Limb (tissue), 2 donors: ENCODE measurements at regions not wholly inside any gene's neighbourhood (a gene's known extent, or its start where the extent isn't known, plus 50 kb on each side); places are given as distances from the start of the nearest gene placed in this dataset.

Source experiments
- DNase-seq, 2 donors: peaks; one replicate each; pipeline ENCODE4 v3.0.0-alpha.2; 2016; ENCODE audit errors: extremely low spot score in 2 of 2

GRCh38 chr1:5571861-5572401, 420.3 kb downstream of the NPHP4 start:
- DNase-seq: no peak

- DNase-seq: no peak
Observed at GRCh38 chr1:5571438-5571837, 420.8 kb downstream of the NPHP4 start.

GRCh38 chr1:5570931-5571330, 421.3 kb downstream of the NPHP4 start:
- no peak for DNase-seq

- no peak for DNase-seq
Observed at GRCh38 chr1:5568321-5568720, 423.9 kb downstream of the NPHP4 start.

- DNase-seq: no peak
Observed at GRCh38 chr1:5567839-5568238, 424.4 kb downstream of the NPHP4 start.

GRCh38 chr1:5566924-5567323, 425.3 kb downstream of the NPHP4 start:
- DNase-seq: no peak

GRCh38 chr1:5565281-5566125, 426.7 kb downstream of the NPHP4 start:
- DNase-seq: no peak

GRCh38 chr1:5564578-5565257, 427.5 kb downstream of the NPHP4 start:
- no peak for DNase-seq

GRCh38 chr1:5563861-5564577, 428.2 kb downstream of the NPHP4 start:
- DNase-seq: no peak

GRCh38 chr1:5562769-5563168, 429.5 kb downstream of the NPHP4 start:
- no peak for DNase-seq

GRCh38 chr1:5562331-5562730, 429.9 kb downstream of the NPHP4 start:
- DNase-seq: no peak

- no peak for DNase-seq
Observed at GRCh38 chr1:5559078-5559477, 433.1 kb downstream of the NPHP4 start.

GRCh38 chr1:5555853-5556252, 436.4 kb downstream of the NPHP4 start:
- DNase-seq: no peak

- DNase-seq: no peak
Observed at GRCh38 chr1:5554784-5555183, 437.4 kb downstream of the NPHP4 start.

- no peak for DNase-seq
Observed at GRCh38 chr1:5554111-5554510, 438.1 kb downstream of the NPHP4 start.

- no peak for DNase-seq
Observed at GRCh38 chr1:5552787-5553484, 439.3 kb downstream of the NPHP4 start.

GRCh38 chr1:5551274-5551975, 440.8 kb downstream of the NPHP4 start:
- DNase-seq: no peak

GRCh38 chr1:5548266-5548665, 444.0 kb downstream of the NPHP4 start:
- DNase-seq: no peak

- DNase-seq: no peak
Observed at GRCh38 chr1:5543235-5543634, 449.0 kb downstream of the NPHP4 start.

GRCh38 chr1:5532811-5533210, 459.4 kb downstream of the NPHP4 start:
- no peak for DNase-seq
